HG02759 (cell line): ENCODE measurements at regions not wholly inside any gene's neighbourhood (a gene's known extent, or its start where the extent isn't known, plus 50 kb on each side); places are given as distances from the start of the nearest gene placed in this dataset.
"Not testable (repeated sequence)": the region's sequence is repeated elsewhere in the genome, so short reads cannot be mapped to it uniquely, and the experiment has no call there.

Experiments used
- ATAC-seq: cut with Tn5 transposase; IDR thresholded peaks from one replicate; pipeline ENCODE4 v1.9.1; 2021; ENCODE audit warnings: mild to moderate bottlenecking, moderate library complexity; ENCODE audit not compliant: unreplicated experiment

GRCh38 chr3:34411596-34411995 is 613.2 kb downstream of the PDCD6IP start:
- ATAC-seq = no peak

DNA sequence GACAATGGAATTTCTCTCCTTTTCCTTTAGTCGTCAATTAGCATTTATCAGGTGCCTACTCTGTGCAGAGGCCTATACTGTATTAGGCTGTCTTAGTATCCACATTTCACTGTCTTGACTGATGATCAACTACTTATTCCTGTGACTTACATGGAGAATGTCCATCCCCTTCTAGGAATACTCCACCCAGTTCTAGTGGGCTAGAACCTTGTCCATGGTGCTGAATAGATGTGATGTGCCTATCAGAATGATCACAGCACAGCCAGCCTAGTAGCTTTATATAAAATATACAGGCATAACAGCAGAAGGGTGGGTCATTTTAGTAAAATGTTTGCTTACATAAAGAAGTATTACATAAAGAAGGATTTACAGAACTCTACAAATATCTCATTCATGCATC is 621.4 kb downstream of the PDCD6IP start:
- ATAC-seq = no peak

GRCh38 chr3:34421762-34422161 is 623.3 kb downstream of the PDCD6IP start:
- no peak for ATAC-seq

DNA sequence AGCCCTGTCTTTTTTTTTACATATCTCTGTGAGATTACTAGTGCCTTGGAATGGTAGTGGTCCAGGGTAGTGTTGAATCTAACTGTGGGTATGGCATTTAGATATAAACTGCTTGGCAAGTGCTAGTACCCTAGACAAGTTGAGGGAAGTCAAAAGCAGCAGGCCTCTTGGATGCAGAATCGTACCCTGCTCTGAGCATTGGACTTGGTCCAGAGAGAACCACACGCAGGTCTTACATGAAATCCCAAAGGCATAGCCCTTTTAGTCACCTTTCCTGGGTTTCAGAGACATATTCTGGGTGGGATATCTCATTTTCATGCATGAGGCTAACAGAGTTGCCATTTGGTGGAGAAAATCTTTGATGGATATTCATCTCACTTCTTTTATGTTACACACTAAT is 641.4 kb downstream of the PDCD6IP start:
- no peak for ATAC-seq

DNA sequence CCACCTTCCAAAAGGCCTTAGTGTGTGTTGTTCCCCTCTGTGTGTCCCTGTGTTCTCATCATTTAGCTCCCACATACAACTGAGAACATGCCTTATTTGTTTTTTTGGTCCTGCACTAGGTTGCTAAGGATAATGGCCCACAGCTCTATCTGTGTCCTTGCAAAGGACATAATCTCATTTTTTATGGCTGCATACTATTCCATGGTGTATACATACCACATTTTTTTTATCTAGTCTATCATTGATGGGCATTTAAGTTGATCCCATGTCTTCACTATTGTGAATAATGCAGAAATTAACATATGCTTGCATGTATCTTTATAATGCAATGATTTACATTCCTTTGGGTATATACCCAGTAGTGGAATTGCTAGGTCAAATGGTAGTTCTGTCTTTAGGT is 645.7 kb downstream of the PDCD6IP start:
- ATAC-seq = no peak

GRCh38 chr3:34449305-34449704 is 650.9 kb downstream of the PDCD6IP start:
- no peak for ATAC-seq

DNA sequence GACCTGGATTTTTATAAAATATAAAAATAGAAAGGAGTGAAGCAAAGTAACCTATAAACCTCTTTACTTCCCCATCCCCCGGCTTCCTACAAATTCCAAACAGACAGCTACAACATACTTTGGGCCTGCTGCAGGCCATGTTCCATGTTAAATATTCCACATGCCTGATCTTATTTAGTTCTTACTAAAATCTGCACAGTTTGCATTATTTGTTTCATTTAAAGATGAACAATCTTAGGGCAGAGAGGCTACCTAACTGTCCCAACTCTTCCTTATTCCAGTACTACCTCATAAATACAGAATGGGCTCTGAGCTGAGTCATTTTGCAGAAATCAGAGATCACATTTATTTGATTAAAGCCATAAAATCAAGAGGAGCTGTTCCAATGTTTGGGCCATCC is 665.0 kb downstream of the PDCD6IP start:
- ATAC-seq = no peak

DNA sequence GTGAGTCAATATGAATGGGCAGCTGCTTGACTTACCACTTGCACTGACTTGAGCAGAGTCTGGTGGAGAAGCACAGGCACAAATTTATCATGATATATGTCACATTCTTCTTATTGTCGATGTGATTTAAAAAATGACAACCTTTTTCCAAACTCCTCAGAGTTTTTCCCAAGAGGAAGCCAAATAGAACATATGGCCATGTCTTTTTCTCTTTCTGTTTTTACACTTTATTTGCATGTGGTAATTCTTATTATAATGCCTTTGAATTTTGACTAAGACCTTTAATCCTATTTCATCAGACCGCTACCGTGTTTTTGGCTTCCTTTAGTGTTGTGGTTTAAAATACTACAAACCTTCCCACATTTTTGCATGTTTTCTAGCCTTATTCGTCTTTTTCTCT is 666.2 kb downstream of the PDCD6IP start:
- no peak for ATAC-seq

DNA sequence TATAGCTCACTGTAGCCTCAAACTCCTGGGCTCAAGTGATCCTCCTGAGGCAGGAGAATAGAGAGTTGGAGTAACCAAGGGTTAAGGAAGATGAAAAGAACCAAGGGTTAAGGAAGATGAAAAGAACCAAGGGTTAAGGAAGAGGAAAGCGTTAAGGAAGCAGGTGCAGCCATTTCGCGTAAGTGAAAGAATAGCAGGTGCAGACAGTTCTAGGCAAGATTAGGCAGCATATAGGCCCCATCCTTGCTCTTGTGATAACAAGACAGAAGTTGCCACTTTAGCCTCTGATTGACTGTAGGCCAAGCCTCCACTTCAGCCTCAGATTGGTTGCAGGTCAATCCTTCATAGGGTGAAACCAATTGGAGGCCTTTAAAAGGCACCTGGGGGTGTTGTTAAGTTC is 677.4 kb downstream of the PDCD6IP start:
- ATAC-seq = no peak

- ATAC-seq = no peak
Observed at GRCh38 chr3:34483311-34483887, 685.0 kb downstream of the PDCD6IP start.

DNA sequence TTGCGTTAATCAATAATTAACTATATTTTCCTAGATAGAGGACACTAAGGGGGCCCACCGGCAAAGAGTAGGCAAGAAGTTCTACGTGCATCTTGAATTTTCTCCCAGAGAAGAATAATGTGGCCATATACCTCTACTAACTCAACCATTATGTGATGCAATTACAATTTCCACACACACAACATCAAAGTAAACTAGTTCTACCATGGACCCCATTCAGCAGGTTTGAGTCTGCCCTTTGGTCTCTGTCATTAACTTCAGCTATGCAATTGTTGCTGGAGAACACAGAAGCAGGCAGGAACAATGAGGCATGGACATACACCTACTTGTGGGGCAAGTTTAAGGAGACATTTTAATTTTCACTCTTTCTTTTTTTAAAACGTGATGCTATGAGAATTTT is 705.9 kb downstream of the PDCD6IP start:
- ATAC-seq = no peak

GRCh38 chr3:34504775-34505174 is 706.3 kb downstream of the PDCD6IP start:
- ATAC-seq = no peak

DNA sequence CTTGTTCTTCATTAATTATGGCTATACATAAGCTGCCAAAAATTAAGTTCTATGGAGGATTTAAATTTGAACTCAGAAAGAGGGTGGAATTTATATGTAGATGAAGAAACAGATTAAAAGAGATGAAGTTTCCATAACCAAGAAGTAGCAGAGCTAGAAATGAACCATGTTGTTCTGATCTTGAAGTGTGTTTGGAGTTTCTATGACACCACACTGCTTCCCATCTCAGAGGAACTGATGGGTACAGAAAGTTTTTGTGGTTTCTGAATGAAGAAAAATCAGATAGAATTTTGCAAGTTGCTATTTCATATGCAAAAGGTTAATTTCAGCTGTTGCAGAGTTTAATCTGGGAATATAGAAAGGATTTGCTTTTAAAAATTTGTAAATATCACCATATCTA is 710.3 kb downstream of the PDCD6IP start:
- no peak for ATAC-seq

DNA sequence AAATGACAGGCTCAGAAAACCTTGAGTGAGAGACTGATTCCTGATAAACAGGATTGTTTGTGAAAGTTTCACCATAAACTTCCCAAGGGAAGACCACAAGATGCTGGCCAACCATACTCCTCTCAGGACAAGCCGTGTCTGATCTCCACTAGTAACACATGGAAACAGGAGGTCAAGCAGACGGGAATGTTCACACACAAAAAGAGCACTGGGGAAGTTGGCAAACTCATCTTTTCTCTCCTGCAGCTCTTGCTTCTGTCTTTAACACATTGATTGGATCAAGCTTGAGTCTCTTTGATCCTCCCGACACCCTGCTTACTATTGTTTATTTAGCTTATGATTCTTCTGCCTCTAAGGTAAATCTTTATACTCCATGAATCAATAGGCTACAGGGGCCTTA is 713.5 kb downstream of the PDCD6IP start:
- ATAC-seq = no peak

GRCh38 chr3:34519008-34519407 is 720.6 kb downstream of the PDCD6IP start:
- ATAC-seq = not testable (repeated sequence)

- ATAC-seq = no peak
Observed at GRCh38 chr3:34531156-34531555, 732.7 kb downstream of the PDCD6IP start.

GRCh38 chr3:34533451-34533850 is 735.0 kb downstream of the PDCD6IP start:
- no peak for ATAC-seq

GRCh38 chr3:34534013-34534412 is 735.6 kb downstream of the PDCD6IP start:
- no peak for ATAC-seq

GRCh38 chr3:34544136-34544535 is 745.7 kb downstream of the PDCD6IP start:
- ATAC-seq = no peak

GRCh38 chr3:34547297-34547920 is 749.0 kb downstream of the PDCD6IP start:
- no peak for ATAC-seq

DNA sequence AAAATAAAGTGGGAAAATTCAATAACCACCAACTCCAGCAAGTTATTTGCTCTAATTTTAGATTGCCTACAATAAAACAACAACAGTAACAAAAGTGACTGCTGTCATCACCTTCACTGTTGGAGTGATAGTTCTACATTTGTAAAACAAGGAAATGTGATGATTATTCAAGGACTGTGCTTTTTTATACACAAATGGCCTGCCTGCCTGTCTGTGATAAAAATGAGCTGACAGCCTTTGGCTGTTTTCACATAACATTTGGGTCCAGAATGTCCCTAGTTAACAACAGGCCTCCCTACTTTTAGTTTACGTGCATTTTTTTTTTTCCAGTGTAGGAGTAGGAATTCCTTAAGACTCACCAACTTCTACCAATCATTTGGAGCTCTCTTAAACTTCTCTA is 768.8 kb downstream of the PDCD6IP start:
- no peak for ATAC-seq

DNA sequence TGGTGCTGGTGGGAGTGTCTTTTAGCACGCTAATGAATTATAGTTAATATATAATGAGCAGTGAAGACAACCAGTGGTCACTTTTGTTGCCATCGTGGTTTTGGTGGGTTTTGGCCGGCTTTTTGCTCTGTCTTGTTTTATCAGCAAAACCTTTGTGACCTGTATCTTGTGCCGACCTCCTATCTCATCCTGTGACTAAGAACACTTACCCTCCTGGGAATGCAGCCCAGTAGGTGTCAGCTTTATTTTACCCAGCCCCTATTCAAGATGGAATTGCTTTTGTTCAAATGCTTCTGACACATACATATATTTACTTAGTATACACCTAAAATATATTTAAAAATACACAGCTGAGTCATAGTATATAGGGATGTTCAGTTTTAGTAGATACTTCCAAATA is 770.3 kb downstream of the PDCD6IP start:
- no peak for ATAC-seq

GRCh38 chr3:34569437-34569836 is 771.0 kb downstream of the PDCD6IP start:
- ATAC-seq = no peak
